Endothelial cell of umbilical vein (primary cell): ENCODE measurements at regions not wholly inside any gene's neighbourhood (a gene's known extent, or its start where the extent isn't known, plus 50 kb on each side); places are given as distances from the start of the nearest gene placed in this dataset.

ENCODE experiments used
- BruUV-seq: library from RNA; stranded (reverse); fragments of 400-500 nt; replicated peaks from 2 replicates; lab custom pipeline; 2021; lab: Mats Ljungman, UMichigan
- CTCF ChIA-PET: fragments of 300-600, 350-600 bp; sonication (Branson Sonifier 250); formaldehyde crosslinking; loops from one replicate; lab custom pipeline; 2021; ENCODE audit warnings: antibody characterized with exemption, inconsistent platforms; lab: Charles Lee
- POLR2A ChIA-PET: fragments of 300-600, 350-600 bp; sonication (Branson Sonifier 250); formaldehyde crosslinking; loops from one replicate; lab custom pipeline; 2021; ENCODE audit warnings: antibody characterized with exemption, inconsistent platforms; lab: Charles Lee
- DNase-seq: peaks from one replicate; pipeline ENCODE4 v3.0.0-alpha.2; 2011; ENCODE audit warnings: low read depth, low spot score
- FAIRE-seq: peaks from 2 replicates; lab custom pipeline; 2011; peaks lifted over from hg19 to GRCh38; lab: Jason Lieb, UNC
- H2AFZ ChIP-seq: 2 replicates; pipeline ENCODE4 v1.6.0; 2012; ENCODE audit warnings: low read depth, low read length, control low read depth, inconsistent platforms
- H3K27ac ChIP-seq: 2 replicates; pipeline ENCODE4 v1.5.1; 2011; ENCODE audit warnings: low read depth, mild to moderate bottlenecking, control low read depth, low read length, moderate library complexity; ENCODE audit not compliant: insufficient read depth
- H3K27me3 ChIP-seq, 2 experiments: 2 replicates each; pipeline versions ENCODE4 v1.6.0 to v1.6.1; 2011; ENCODE audit warnings: low read length in 2 of 2, mixed read lengths in 1 of 2; ENCODE audit not compliant: control insufficient read depth in 2 of 2, insufficient read depth in 2 of 2
- H3K36me3 ChIP-seq, 2 experiments: 2 replicates in 1 of 2; 3 replicates in 1 of 2; pipeline ENCODE4 v1.5.1; 2011; ENCODE audit warnings: low read length in 2 of 2, mild to moderate bottlenecking in 1 of 2, moderate library complexity in 1 of 2; ENCODE audit not compliant: control insufficient read depth in 2 of 2, insufficient read depth in 2 of 2; ENCODE audit errors: extremely low read depth in 1 of 2
- H3K4me1 ChIP-seq: 3 replicates; pipeline ENCODE4 v1.5.1; 2011; ENCODE audit warnings: mild to moderate bottlenecking, low read length; ENCODE audit not compliant: control insufficient read depth, insufficient read depth; ENCODE audit errors: extremely low read depth
- H3K4me2 ChIP-seq: 2 replicates; pipeline ENCODE4 v1.6.1; 2011; ENCODE audit warnings: low read length, control low read depth, mixed read lengths; ENCODE audit not compliant: insufficient read depth
- H3K4me3 ChIP-seq, 3 experiments: fragments of 200-600 bp in 1 of 3; sonication (generic), shearing (Covaris generic) in 1 of 3; replicated peaks in 1 of 3; 2 replicates each; pipeline ENCODE4 v1.5.1; 2011 to 2016; ENCODE audit warnings: control low read depth in 3 of 3, low read length in 3 of 3, mild to moderate bottlenecking in 2 of 3, inconsistent platforms in 1 of 3, low read depth in 1 of 3, moderate library complexity in 1 of 3; ENCODE audit not compliant: insufficient read depth in 1 of 3
- H3K79me2 ChIP-seq: 2 replicates; pipeline ENCODE4 v1.6.0; 2012; ENCODE audit warnings: low read length, inconsistent platforms; ENCODE audit not compliant: control insufficient read depth, insufficient read depth
- H3K9ac ChIP-seq: replicated peaks from 2 replicates; pipeline ENCODE3; 2011; ENCODE audit warnings: low read length, control low read depth; ENCODE audit not compliant: insufficient read depth; ENCODE audit errors: extremely low read depth
- H3K9me1 ChIP-seq: replicated peaks from 3 replicates; pipeline ENCODE4 v1.6.0; 2011; ENCODE audit warnings: mild to moderate bottlenecking, low read length; ENCODE audit not compliant: control insufficient read depth, insufficient read depth; ENCODE audit errors: extremely low read depth
- H3K9me3 ChIP-seq: replicated peaks from 2 replicates; pipeline ENCODE4 v1.5.1; 2012; ENCODE audit warnings: low read length, inconsistent platforms; ENCODE audit not compliant: control insufficient read depth, insufficient read depth
- H4K20me1 ChIP-seq: replicated peaks from 2 replicates; pipeline ENCODE3; 2011; ENCODE audit warnings: mild to moderate bottlenecking, low read length; ENCODE audit not compliant: control insufficient read depth, insufficient read depth; ENCODE audit errors: extremely low read depth
- CTCF ChIP-seq, 2 donors: IDR thresholded peaks; 1 replicate in 1 of 2; 2 replicates in 1 of 2; pipeline ENCODE4 v1.5.1; 2011; ENCODE audit warnings: low read length in 2 of 2, mild to moderate bottlenecking in 2 of 2, moderate library complexity in 2 of 2, control low read depth in 1 of 2, inconsistent platforms in 1 of 2, low read depth in 1 of 2; ENCODE audit not compliant: insufficient read depth in 1 of 2; ENCODE audit errors: extremely low read depth in 1 of 2
- EZH2 ChIP-seq: IDR thresholded peaks from 2 replicates; pipeline ENCODE4 v1.6.1; 2012; ENCODE audit warnings: borderline replicate concordance, low read depth, mild to moderate bottlenecking, moderate library complexity, low read length, inconsistent platforms; ENCODE audit not compliant: severe bottlenecking
- FOS ChIP-seq: IDR thresholded peaks from 2 replicates; pipeline ENCODE4 v1.6.1; 2011; ENCODE audit warnings: mild to moderate bottlenecking, low read length, moderate library complexity, borderline replicate concordance; ENCODE audit not compliant: insufficient read depth
- GATA2 ChIP-seq: IDR thresholded peaks from 2 replicates; pipeline ENCODE4 v1.7.0; 2011; ENCODE audit warnings: low read depth, mild to moderate bottlenecking, moderate library complexity, mixed read lengths, low read length; ENCODE audit not compliant: insufficient read length, insufficient read depth
- JUN ChIP-seq: IDR thresholded peaks from 2 replicates; pipeline ENCODE4 v1.6.1; 2011; ENCODE audit warnings: borderline replicate concordance, low read depth; ENCODE audit not compliant: insufficient read length, insufficient read depth
- MAX ChIP-seq: IDR thresholded peaks from 2 replicates; pipeline ENCODE4 v1.6.1; 2011; ENCODE audit not compliant: insufficient read depth, insufficient read length
- MYC ChIP-seq: IDR thresholded peaks from one replicate; pipeline ENCODE4 v1.6.1; 2011; ENCODE audit warnings: mild to moderate bottlenecking, low read depth, low read length
- POLR2A ChIP-seq: IDR thresholded peaks from 2 replicates; pipeline ENCODE4 v1.6.1; 2012; ENCODE audit warnings: low read depth, mild to moderate bottlenecking, control low read depth, low read length
- POLR2AphosphoS5 ChIP-seq: IDR thresholded peaks from 2 replicates; pipeline ENCODE4 v1.6.1; 2012; ENCODE audit warnings: low read depth, mild to moderate bottlenecking, control low read depth, low read length, moderate library complexity; ENCODE audit not compliant: insufficient read depth
- dilution Hi-C: fragments of 300-500 bp; cut with MboI; formaldehyde crosslinking; loops from one replicate; pipeline ENCODE4 v1.15.0; 2019; ENCODE audit warnings: low sequenced_read_pairs; ENCODE audit not compliant: extremely low pct_ligation_motif_present
- intact Hi-C: fragments of 100-400 bp; cut with micrococcal nuclease; formaldehyde crosslinking; loops from one replicate; pipeline ENCODE4 v1.10.0; 2022

GRCh38 chr14:54259821-54260220 is 137.0 kb upstream of the CDKN3 start:
- Histone ChIP-seq H3K4me1 (no peaks in the 10 kb centered on the region), H3K79me2 (no peaks in the 10 kb centered on the region), H3K9ac (no peak overlapping the region), H3K36me3 (no peaks in the 10 kb centered on the region), H4K20me1 (no peaks in the 10 kb centered on the region), H3K27me3 (no peaks in the 10 kb centered on the region), H3K4me3 (no peak overlapping the region), H2AFZ (no peak overlapping the region), H3K9me1 (no peaks in the 10 kb centered on the region), H3K4me2 (no peak overlapping the region), H3K27ac (no peak overlapping the region), H3K9me3 (no peaks in the 10 kb centered on the region)
- dilution Hi-C loops, result no loop called here
- no TSS peak for BruUV-seq
- TF ChIP-seq POLR2AphosphoS5 (no peak), POLR2A (no peak), MAX (no peak), JUN (no peak), MYC (no peak), FOS (no peak), EZH2 (no peak), CTCF (IDR thresholded peaks at IDR 0.05; ENCODE audit: extremely low read depth in 1 of 2, insufficient read depth in 1 of 2, low read depth in 1 of 2, low read length in 2 of 2) (no peak), GATA2 (no peak)
- FAIRE-seq (no peak), DNase-seq (no peak)
- intact Hi-C loops, result no loop called here
- POLR2A ChIA-PET, result no interaction called here
- CTCF ChIA-PET, result interaction anchor here (1.2 to 1.6 kb wide), 2 partner anchors 40 to 964 kb away, joined by 3 read pairs; no protein-coding TSS in a partner anchor
